Heart left ventricle (tissue), 13 donors: ENCODE measurements at regions not wholly inside any gene's neighbourhood (a gene's known extent, or its start where the extent isn't known, plus 50 kb on each side); places are given as distances from the start of the nearest gene placed in this dataset.

Experiments
- CTCF ChIP-seq, 12 donors: fragments of 200-600 bp; sonication (generic) in 4 of 12; IDR thresholded peaks; one replicate each; pipeline versions ENCODE4 v1.5.0 to v1.8.0; 2018 to 2022; ENCODE audit warnings: antibody characterized with exemption in 12 of 12, mild to moderate bottlenecking in 5 of 12
- POLR2A ChIP-seq, 2 donors: fragments of 450-650 bp; IDR thresholded peaks; one replicate each; pipeline ENCODE4 v1.6.1; 2017; ENCODE audit warnings: antibody characterized with exemption in 2 of 2, mild to moderate bottlenecking in 2 of 2, moderate library complexity in 2 of 2
- donor health status: ischemic (EF 13 %, LVEDD 7.1; RV severe dilation, severe dysfunction).
- donor health status: DM: no; HTN: yes; CAD: no.
- donor health status: DM: no; HTN: no; CAD: no.
- donor health status: ischemic (EF 25% LVEDD 6.9; RV normal size, moderate dysfunction).
- donor health status: ischemic (EF 25% LVEDD 5.7; RV mildly dilated, moderate dysfunction).
- donor health status: ischemic (EF 35%, LVEDD 5.7; RV mildly dilated, moderate dysfunction).
- donor health status: nonischemic (EF 11% LVEDD 7.7; RV severe dilation, severe dysfunction).
- donor health status: DM: yes; HTN: yes; CAD: no.
- donor health status: PGD.
- donor health status: ischemic (EF 29% LVEDD 5.4; RV normal size, mild dysfunction).
- donor health status: nonischemic (EF 23%, LVEDD 6.1; RV moderate dilation, normal function).

- TF ChIP-seq CTCF (IDR thresholded peaks at IDR 0.05): no peak
- TF ChIP-seq POLR2A (IDR thresholded peaks at IDR 0.05): no peak
Observed at GRCh38 chr2:208757364-208757763, 350.8 kb downstream of the PTH2R start.
